Endometrial microvascular endothelial cells (primary cell): ENCODE measurements at regions not wholly inside any gene's neighbourhood (a gene's known extent, or its start where the extent isn't known, plus 50 kb on each side); places are given as distances from the start of the nearest gene placed in this dataset.
"Not testable (repeated sequence)": the region's sequence is repeated elsewhere in the genome, so short reads cannot be mapped to it uniquely, and the experiment has no call there.

Source experiments
- in situ Hi-C: cut with HindIII; loops from 2 replicates; pipeline ENCODE4 v1.10.0; 2017; ENCODE audit warnings: low sequenced_read_pairs, low pct_unique_long_range_greater_than_20kb; ENCODE audit errors: inconsistent ontology term

DNA sequence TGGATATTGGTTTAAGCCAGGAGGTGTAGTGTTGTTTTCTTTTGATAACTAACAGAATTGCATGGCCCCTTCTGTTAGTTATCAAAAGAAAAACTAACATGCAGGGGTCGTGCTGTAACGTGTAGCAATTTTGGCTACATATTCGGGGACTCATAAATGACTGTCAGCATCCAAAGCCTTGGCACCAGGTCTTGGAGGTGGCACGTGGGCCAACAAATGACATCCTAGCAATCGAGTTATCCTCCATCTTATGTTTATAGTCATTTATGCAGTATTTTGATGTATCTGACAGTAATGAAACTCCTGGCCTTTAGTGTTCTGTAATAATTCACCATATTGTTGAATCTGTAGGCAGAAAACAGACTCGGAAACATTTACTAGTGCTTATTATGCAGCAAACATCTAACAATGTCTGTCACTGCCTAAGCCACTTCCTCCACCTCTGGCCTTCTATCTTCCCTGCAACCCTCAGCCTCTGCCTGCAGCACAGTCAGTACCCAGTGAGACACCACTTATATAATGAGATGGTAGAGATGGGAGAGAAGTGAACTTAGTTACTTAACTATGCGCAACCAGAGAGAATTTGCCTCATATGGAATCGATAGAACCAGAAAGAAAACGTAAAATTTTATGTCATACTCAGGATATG, 184.6 kb downstream of the AEBP2 start:
- in situ Hi-C loops: no loop called here

DNA sequence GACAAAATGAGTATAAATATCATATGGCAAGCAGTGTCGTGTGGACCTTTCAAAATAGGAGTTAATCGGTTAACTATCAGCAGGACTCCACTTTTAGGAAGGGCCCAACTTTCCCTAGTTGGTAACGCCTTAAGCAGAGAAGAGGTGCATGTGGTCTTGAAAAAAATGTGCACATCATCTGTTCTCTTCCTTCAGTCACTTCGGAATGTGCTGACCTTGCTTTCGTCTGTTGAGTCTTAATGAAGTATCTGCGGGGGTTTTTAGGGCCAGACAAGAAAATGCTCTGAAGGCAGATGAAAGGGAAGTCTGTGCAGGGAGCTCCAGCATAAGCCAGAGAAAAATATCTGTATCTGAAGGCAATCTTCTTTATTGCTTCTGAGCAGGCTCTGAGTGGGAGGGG, 185.2 kb downstream of the AEBP2 start:
- in situ Hi-C loops: no loop called here

DNA sequence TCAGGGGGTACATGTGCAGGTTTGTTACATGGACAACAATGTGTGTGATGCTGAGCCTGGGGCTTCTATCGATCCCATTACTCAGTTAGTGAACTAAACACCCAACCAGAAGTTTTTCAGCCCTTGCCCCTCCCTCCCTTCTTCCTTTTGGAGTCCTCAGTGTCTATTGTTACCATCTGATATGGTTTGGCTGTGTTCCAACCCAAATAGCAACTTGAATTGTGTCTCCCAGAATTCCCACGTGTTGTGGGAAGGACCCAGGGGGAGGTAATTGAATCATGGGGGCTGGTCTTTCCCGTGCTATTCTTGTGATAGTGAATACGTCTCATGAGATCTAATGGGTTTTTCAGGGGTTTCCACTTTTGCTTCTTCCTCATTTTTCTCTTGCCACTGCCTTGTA, 186.3 kb downstream of the AEBP2 start:
- in situ Hi-C loops: not testable (repeated sequence)

DNA sequence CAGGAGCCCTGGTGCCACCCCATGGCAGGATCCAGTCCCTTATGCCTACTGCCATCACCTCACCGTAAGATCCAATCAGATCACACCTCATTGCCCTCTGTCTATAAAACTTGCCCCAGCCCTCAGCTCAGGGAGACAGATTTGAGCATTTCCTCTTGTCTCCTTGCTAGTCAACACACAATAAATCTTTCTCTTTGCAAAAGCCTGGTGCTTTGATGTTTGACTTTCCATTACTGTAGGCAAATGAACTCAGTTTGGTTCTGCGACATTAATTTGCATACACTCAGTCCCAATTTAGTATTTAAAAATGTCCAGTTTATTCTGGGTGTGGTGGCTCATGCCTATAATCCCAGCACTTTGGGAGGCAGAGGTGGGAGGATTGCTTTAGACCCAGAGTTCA, 188.4 kb downstream of the AEBP2 start:
- in situ Hi-C loops: no loop called here

DNA sequence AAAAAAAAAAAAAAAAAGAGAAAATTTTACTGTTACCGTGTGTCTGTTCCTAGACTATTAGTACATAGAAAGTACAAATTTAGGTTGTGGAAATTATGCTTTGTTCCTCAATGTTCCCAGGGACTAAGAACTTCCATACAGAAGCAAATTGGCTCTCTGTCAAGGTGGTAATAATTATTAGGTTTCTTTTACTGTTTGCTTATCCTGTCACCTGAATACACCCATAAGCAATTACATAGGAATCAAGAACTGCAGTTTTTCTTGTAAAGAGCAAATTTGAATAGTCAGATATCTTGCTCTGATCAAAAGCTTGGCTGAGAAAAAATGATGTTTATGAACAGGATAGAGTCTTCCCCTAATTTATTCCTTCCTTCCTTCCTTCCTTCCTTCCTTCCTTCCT, 191.2 kb downstream of the AEBP2 start:
- in situ Hi-C loops: no loop called here

DNA sequence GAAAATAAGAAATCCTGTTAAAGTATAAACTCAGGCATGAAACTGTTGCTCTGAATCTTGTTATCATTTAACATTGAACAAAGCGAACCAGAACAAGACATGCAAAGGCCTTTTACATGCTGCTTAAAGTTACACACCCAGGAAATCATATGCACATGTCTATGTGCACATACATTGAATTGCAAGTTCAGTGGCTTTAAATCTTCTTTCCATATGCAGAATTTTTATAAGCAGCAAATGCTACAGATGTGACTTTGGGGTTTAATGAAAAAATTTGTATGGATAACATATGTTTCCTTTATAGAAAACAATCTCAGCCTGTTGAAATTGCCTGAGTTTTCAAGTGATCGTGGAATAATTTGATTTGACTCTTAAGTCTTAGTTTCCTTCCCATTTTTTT, 193.9 kb downstream of the AEBP2 start:
- in situ Hi-C loops: no loop called here

DNA sequence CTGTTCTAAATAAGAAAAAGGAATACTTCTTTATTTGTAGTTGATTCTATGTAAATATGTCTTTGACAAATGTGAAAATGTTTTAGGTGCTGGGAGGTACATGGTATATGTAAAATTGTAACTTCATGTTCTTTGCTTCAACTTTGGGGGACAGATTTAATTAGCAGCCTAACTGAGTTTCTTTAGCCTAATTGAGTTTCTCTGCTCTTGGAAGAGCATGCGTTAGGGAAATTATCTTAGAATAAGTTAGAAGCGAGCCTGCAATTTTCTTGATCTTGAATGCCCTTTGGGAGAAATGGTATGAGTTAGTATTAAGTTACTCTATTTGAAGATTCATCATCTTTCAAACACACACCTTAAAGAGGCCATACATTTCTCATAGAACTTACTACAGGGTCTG, 194.3 kb downstream of the AEBP2 start:
- in situ Hi-C loops: no loop called here

DNA sequence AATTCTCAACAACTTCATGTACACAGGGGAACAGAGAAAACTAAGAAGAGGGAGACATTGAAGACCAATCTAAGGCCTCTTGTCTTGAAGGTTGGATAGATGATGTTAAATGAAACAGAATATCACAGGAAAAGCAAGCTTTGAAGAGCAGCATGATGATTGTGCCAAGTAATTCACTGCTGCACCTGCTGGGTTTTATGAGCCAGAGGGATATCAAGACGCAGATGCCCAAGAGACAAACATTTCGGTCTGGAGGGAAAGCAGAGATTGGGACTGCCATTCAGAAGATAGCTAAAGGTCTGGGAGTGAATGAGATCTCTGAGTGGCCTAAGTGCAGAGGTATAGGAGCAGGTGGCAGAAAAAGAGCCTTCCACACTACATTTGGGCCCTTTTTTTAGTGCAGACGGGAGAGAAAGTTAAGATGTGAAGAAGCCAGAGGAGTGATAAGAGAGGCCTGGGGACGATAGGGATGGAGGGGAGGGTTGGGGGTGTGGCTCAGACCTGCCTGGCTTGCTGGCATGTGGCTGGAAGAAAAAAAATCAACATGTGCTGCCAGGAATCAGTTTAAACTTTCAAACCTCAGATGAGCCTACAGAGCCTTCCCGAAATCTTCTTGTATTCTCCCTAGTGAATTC, 200.6 kb downstream of the AEBP2 start:
- in situ Hi-C loops: no loop called here

DNA sequence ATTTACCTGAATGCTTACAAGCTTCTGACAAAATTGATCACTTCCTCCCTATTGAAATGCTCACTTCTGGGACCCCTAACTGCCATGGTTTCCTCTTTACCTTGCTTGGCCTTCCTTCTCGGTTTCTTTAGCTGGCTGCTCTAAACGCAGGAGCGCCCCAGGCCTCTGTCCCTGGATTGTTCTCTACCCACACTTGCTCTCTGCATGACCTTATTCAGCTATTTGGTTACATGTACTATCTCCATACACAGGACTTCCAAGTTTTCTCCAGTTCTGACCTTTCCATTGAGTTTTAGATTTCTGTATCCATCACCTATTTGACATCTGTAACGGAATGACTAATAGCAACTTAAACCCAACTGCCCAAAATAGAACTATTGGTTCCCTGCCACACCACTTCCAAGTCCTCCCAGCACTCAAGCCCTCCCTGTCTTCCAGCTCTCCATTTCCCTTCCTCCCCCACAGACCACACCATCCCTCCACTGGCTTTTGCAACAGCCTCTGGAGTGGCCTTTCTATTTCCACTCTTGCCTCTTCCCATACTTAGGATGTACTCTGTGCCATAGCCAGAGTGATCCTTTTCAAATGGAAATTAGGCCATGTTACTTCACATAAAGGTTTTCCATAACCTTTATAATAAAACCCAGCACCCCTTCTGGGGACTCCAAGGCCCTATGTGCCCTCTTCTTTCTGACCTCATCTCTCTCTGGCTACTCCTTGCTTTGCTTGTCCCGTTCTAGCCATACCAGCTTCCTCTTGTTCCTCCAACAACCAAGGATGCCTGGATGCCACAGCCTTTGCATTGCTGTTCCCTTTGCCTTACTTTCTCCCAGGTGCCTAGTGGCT, 202.2 kb downstream of the AEBP2 start:
- in situ Hi-C loops: no loop called here

DNA sequence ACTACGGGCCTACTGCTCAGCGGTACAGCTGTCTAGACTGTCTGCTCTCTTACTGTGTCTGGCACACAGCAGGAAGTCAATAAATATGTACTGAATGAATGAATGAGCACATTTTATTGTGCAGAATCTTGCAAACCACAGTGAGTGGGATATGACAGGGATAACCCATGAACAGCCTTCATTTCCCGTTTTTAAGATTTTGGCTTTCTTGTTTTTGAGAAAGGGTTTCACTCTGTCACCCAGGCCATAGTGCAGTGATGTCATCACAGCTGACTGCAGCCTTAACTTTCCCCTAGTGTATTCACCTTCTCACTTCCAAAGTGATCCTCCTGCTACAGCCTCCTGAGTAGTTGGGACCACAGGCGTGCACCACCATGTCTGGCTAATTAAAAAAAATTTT, 203.1 kb downstream of the AEBP2 start:
- in situ Hi-C loops: no loop called here

DNA sequence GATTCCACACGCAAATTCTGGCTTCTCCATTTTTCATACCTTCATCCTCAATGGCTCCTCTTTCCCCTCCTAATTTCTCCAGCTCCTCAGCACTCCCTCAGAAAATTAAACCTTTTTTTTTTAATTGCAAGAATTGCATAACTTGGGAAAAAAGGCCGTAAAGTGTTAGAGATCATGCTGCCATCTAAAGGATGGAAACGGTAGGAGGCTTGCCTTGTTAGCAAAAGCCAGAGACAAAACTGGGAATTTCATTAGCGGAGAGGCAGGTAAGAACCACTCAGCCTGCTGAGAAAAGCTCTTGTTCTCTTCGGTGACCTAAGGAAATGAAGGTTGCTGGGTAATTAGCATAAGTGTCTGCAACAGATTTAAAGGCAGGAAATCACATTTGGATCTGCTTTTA, 204.3 kb downstream of the AEBP2 start:
- in situ Hi-C loops: no loop called here

DNA sequence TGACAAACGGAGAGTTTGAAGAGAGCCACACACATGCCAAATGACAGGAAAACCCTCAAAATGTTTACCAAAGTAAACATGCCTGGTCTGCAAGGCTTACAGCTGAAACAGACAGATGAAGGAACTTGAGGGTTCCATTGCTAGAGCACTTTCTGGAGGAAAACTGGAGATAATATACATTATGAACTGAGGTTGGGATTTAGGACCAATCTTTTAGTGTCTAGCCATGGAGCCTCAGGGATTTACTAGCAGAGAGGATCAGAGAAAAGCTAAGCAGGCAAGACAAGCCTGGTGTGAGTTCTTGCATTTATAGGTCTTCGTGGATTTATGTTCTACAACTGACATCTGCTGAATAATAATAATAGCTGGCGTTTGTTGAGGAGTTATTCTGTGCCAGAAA, 205.3 kb downstream of the AEBP2 start:
- in situ Hi-C loops: no loop called here

DNA sequence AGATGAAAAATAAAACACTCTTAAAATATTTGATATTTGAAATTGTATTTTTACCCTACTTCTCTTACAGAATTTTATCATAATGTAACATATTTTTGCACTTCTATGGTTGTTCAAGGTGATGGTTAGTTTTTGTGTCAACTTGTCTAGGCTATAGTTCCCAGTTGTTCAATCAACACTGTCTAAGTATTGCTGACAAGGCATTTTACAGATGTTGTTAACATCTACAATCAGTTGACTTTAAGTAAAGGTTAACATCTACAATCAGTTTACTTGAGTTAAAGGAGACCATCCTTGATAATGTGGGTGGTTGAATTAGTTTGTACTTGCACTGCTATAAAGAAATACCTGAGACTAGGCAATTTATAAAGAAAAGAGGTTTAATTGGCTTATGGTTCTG, 206.5 kb downstream of the AEBP2 start:
- in situ Hi-C loops: no loop called here

DNA sequence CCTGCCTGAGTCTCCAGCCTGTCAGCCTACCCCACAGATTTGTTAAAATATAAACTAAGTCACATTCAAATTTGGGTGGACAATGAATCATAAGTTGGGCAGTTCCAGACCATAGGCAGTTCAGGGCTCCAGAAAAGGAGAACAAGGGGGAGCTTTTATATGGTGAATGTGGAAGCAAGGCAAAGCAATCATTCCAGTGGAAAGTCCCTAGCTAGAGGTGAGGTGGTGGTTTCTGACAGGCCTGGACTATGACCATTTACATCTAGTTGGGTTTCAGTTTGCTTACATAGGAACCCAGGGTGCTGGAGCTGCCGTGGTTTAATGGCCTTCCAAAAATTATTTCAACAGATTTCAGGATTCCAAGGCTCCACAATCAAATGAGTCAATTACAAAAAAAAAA, 207.3 kb downstream of the AEBP2 start:
- in situ Hi-C loops: no loop called here

DNA sequence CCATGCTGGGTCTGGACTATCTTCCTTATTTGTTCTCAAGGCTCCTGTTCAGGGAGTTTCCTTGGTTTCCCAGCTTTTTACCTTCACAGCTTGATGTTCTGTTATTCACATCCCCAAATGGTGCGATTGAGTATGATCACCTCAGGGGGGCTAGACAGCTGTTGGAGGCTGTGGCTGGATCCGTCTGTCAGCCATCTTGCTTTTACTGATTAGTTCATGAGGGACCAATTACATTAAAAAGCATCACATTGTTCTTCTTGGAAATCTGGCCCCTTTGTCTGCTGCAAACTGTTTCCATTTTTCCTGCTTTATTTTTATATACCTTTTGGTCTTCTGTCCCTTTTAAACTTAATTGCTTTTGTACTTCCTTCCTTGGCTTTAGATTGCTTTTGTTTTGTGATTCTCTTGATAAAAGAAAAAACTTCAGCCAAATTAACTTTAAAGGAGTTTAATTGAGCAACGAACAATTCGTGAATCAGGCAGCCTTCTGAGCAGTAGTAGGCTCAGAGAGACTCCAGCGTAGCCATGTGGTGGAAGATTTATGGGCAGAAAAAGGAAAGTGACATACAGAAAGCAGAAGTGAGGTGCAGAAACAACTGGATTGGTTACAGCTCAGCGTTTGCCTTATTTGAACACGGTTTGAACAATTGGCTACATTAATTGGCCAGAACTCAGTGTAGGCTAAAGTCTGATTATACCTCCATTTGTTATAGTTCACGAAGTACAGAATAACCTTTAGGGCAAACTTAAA, 208.7 kb downstream of the AEBP2 start:
- in situ Hi-C loops: no loop called here

DNA sequence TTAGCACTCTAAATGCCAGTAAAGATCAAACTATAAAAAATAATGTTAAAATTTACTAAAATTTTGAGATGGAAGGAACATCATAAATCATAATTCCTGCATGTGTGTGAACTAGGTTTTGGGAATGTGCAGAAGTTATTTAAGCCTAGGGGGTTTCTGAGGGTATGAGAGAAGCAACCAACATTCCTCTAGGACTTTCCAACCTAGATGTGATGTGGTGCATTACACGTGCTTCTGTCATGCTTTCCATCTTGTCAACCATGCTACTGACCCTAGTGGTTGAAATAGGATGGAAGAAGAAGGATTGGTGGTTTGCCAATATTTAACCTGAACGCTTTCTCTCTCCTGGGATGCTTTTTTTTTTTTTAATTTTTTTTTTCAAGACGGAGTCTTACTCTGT, 209.3 kb downstream of the AEBP2 start:
- in situ Hi-C loops: no loop called here

DNA sequence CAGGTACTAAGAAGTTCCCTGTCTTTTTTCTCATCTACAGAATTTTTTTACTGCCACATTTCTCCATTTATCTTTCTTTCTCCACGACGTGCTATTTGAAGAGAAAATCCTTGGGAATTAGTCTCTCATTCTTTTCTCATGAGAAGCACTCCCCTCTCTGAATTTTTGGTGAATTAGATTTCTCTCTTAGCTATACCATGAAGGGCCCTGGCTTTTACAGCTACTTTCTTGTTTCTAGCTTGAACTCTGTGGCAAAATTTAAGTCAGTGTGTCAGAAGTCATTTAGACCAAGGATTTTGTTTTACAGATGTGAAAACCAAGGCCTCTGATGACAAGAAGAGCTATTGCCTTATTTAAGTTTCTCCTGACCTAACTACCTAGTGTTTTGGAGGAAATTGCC, 213.1 kb downstream of the AEBP2 start:
- in situ Hi-C loops: loop anchor here (25.0 kb wide), 1 partner anchor 90 kb away; no protein-coding TSS in a partner anchor

DNA sequence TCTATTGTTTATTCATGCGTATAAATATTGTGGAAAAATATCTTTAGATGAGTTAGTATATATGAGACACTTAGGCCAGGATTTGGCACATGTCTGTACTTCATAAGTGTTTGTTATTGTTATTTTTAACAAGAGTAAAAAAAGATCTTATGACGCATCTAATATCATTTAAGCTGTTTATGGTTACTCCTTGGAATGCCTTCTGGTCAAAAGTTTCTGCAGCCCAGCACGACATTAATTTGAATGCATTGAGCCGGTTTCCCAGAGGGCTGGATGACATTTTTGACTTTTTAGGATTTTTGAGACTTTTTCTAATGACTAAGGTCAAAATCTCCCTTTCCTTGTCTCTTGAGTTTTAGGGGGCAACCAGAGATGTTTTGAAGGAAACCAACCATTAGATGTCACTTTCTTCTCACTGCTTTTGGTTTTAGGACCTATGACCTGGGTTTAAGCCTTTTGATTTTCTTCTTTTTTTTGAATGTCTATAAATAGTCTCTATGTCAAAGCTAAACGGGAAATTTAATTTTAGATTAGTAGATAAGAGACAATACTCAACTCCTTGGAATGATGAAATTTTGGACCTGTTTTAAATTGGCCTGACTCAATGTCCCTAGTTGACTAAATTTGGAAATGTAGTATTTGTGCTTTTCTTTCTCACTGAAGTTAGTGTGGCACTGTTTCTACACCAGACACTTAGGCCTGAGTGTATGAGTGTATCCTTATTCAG, 215.5 kb downstream of the AEBP2 start:
- in situ Hi-C loops: loop anchor here (25.0 kb wide), 1 partner anchor 93 kb away; no protein-coding TSS in a partner anchor
